ENCODE measurements at regions not wholly inside any gene's neighbourhood (a gene's known extent, or its start where the extent isn't known, plus 50 kb on each side); places are given as distances from the start of the nearest gene placed in this dataset.

GRCh38 chr2:146762786-146763185 is 1082.0 kb upstream of the ACVR2A start:
- no peak for TF ChIP-seq CTCF (IDR thresholded peaks at IDR 0.05)
- no peak for TF ChIP-seq POLR2A (IDR thresholded peaks at IDR 0.05)

All from uterus (tissue), 2 donors.